ENCODE measurements at regions not wholly inside any gene's neighbourhood (a gene's known extent, or its start where the extent isn't known, plus 50 kb on each side); places are given as distances from the start of the nearest gene placed in this dataset.
A peak's percentile ranks its signal among the peaks of the same experiment; 100 is the strongest.

GRCh38 chr2:129758784-129759471 is 220.5 kb upstream of the RAB6C start:
- H3K4me3 ChIP-seq (ENCODE audit: low read length): peak overlapping the region; percentile 38; the same call in 1 of the 2 replicates
- peak overlapping the region; percentile 72; the same call in 1 of the 2 replicates for H3K27ac ChIP-seq (ENCODE audit: low read depth, low read length)
- H3K27me3 ChIP-seq (ENCODE audit: insufficient read depth, low read length): no peaks in the 10 kb centered on the region
- H3K9me3 ChIP-seq (ENCODE audit: insufficient read depth, low read depth, low read length): no peaks in the 10 kb centered on the region
- H3K9ac ChIP-seq (ENCODE audit: low read depth, low read length): no peak overlapping the region
- no peaks in the 10 kb centered on the region for H3K36me3 ChIP-seq (ENCODE audit: insufficient read depth, low read length)
- 73% methylated on average over 14 of the region's 14 CpGs for WGBS
- peaks cover 23% of the 10 kb centered on the region for H3K4me1 ChIP-seq (ENCODE audit: insufficient read depth, low read length)

GRCh38 chr2:129759472-129760010 is 219.9 kb upstream of the RAB6C start:
- Histone ChIP-seq H3K27me3 (ENCODE audit: insufficient read depth, low read length) (no peaks in the 10 kb centered on the region), H3K9ac (ENCODE audit: low read depth, low read length) (no peak overlapping the region), H3K4me1 (ENCODE audit: insufficient read depth, low read length) (peaks cover 23% of the 10 kb centered on the region), H3K4me3 (ENCODE audit: low read length) (no peak overlapping the region), H3K27ac (ENCODE audit: low read depth, low read length) (no peak overlapping the region), H3K36me3 (ENCODE audit: insufficient read depth, low read length) (no peaks in the 10 kb centered on the region), H3K9me3 (ENCODE audit: insufficient read depth, low read depth, low read length) (no peaks in the 10 kb centered on the region)
- 91% methylated on average over 2 of the region's 2 CpGs for WGBS

GRCh38 chr2:129760669-129761068 is 218.8 kb upstream of the RAB6C start:
- Histone ChIP-seq H3K9ac (ENCODE audit: low read depth, low read length) (no peak overlapping the region), H3K9me3 (ENCODE audit: insufficient read depth, low read depth, low read length) (no peaks in the 10 kb centered on the region), H3K36me3 (ENCODE audit: insufficient read depth, low read length) (no peaks in the 10 kb centered on the region), H3K4me3 (ENCODE audit: low read length) (no peak overlapping the region), H3K27me3 (ENCODE audit: insufficient read depth, low read length) (no peaks in the 10 kb centered on the region), H3K27ac (ENCODE audit: low read depth, low read length) (no peak overlapping the region), H3K4me1 (ENCODE audit: insufficient read depth, low read length) (peaks cover 23% of the 10 kb centered on the region)
- 95% methylated on average over 7 of the region's 7 CpGs for WGBS

GRCh38 chr2:129761569-129762021 is 217.9 kb upstream of the RAB6C start:
- H3K36me3 ChIP-seq (ENCODE audit: insufficient read depth, low read length): no peaks in the 10 kb centered on the region
- no peak overlapping the region for H3K27ac ChIP-seq (ENCODE audit: low read depth, low read length)
- no peak overlapping the region for H3K9ac ChIP-seq (ENCODE audit: low read depth, low read length)
- no peaks in the 10 kb centered on the region for H3K27me3 ChIP-seq (ENCODE audit: insufficient read depth, low read length)
- WGBS: 96% methylated on average over 10 of the region's 10 CpGs
- no peaks in the 10 kb centered on the region for H3K9me3 ChIP-seq (ENCODE audit: insufficient read depth, low read depth, low read length)
- H3K4me1 ChIP-seq (ENCODE audit: insufficient read depth, low read length): peaks cover 23% of the 10 kb centered on the region
- H3K4me3 ChIP-seq (ENCODE audit: low read length): no peak overlapping the region

- H3K4me3 ChIP-seq (ENCODE audit: low read length): no peak overlapping the region
- H3K27ac ChIP-seq (ENCODE audit: low read depth, low read length): no peak overlapping the region
- no peak overlapping the region for H3K9ac ChIP-seq (ENCODE audit: low read depth, low read length)
- H3K9me3 ChIP-seq (ENCODE audit: insufficient read depth, low read depth, low read length): no peaks in the 10 kb centered on the region
- no peaks in the 10 kb centered on the region for H3K36me3 ChIP-seq (ENCODE audit: insufficient read depth, low read length)
- 91% methylated on average over 8 of the region's 8 CpGs for WGBS
- H3K4me1 ChIP-seq (ENCODE audit: insufficient read depth, low read length): peaks cover 14% of the 10 kb centered on the region
- no peaks in the 10 kb centered on the region for H3K27me3 ChIP-seq (ENCODE audit: insufficient read depth, low read length)
Measured at GRCh38 chr2:129762386-129763189, 216.9 kb upstream of the RAB6C start.

- H3K4me1 ChIP-seq (ENCODE audit: insufficient read depth, low read length): peaks cover 8% of the 10 kb centered on the region
Measured at GRCh38 chr2:129763190-129763846, 216.1 kb upstream of the RAB6C start.

GRCh38 chr2:129763966-129764365 is 215.5 kb upstream of the RAB6C start:
- H3K4me3 ChIP-seq (ENCODE audit: low read length): no peak overlapping the region
- H3K27ac ChIP-seq (ENCODE audit: low read depth, low read length): no peak overlapping the region
- H3K27me3 ChIP-seq (ENCODE audit: insufficient read depth, low read length): no peaks in the 10 kb centered on the region
- no peak overlapping the region for H3K9ac ChIP-seq (ENCODE audit: low read depth, low read length)
- WGBS: 91% methylated on average over 5 of the region's 5 CpGs
- H3K9me3 ChIP-seq (ENCODE audit: insufficient read depth, low read depth, low read length): no peaks in the 10 kb centered on the region
- 0 out of 2 replicates have a peak, but pooled peaks cover 1% of the 10 kb centered on the region for H3K4me1 ChIP-seq (ENCODE audit: insufficient read depth, low read length)
- no peaks in the 10 kb centered on the region for H3K36me3 ChIP-seq (ENCODE audit: insufficient read depth, low read length)

More at GRCh38 chr2:129763190-129763846, 216.1 kb upstream of the RAB6C start:
- Histone ChIP-seq H3K27ac (ENCODE audit: low read depth, low read length) (no peak overlapping the region), H3K27me3 (ENCODE audit: insufficient read depth, low read length) (no peaks in the 10 kb centered on the region), H3K4me3 (ENCODE audit: low read length) (no peak overlapping the region), H3K9ac (ENCODE audit: low read depth, low read length) (no peak overlapping the region), H3K36me3 (ENCODE audit: insufficient read depth, low read length) (no peaks in the 10 kb centered on the region), H3K9me3 (ENCODE audit: insufficient read depth, low read depth, low read length) (no peaks in the 10 kb centered on the region)
- WGBS: 92% methylated on average over 10 of the region's 10 CpGs

GRCh38 chr2:129764376-129765325 is 214.8 kb upstream of the RAB6C start:
- Histone ChIP-seq H3K27ac (ENCODE audit: low read depth, low read length) (no peak overlapping the region), H3K36me3 (ENCODE audit: insufficient read depth, low read length) (no peaks in the 10 kb centered on the region), H3K4me3 (ENCODE audit: low read length) (no peak overlapping the region), H3K4me1 (ENCODE audit: insufficient read depth, low read length) (no peaks in the 10 kb centered on the region), H3K9me3 (ENCODE audit: insufficient read depth, low read depth, low read length) (no peaks in the 10 kb centered on the region), H3K27me3 (ENCODE audit: insufficient read depth, low read length) (no peaks in the 10 kb centered on the region), H3K9ac (ENCODE audit: low read depth, low read length) (no peak overlapping the region)
- 92% methylated on average over 16 of the region's 16 CpGs for WGBS

- H3K27ac ChIP-seq (ENCODE audit: low read depth, low read length): no peak overlapping the region
- H3K36me3 ChIP-seq (ENCODE audit: insufficient read depth, low read length): no peaks in the 10 kb centered on the region
- 93% methylated on average over 4 of the region's 4 CpGs for WGBS
- no peak overlapping the region for H3K9ac ChIP-seq (ENCODE audit: low read depth, low read length)
- H3K4me1 ChIP-seq (ENCODE audit: insufficient read depth, low read length): no peaks in the 10 kb centered on the region
- H3K9me3 ChIP-seq (ENCODE audit: insufficient read depth, low read depth, low read length): no peaks in the 10 kb centered on the region
- no peaks in the 10 kb centered on the region for H3K27me3 ChIP-seq (ENCODE audit: insufficient read depth, low read length)
- no peak overlapping the region for H3K4me3 ChIP-seq (ENCODE audit: low read length)
Measured at GRCh38 chr2:129765326-129765677, 214.2 kb upstream of the RAB6C start.

- H3K4me1 ChIP-seq (ENCODE audit: insufficient read depth, low read length): no peaks in the 10 kb centered on the region
- H3K36me3 ChIP-seq (ENCODE audit: insufficient read depth, low read length): no peaks in the 10 kb centered on the region
- H3K9ac ChIP-seq (ENCODE audit: low read depth, low read length): no peak overlapping the region
- 85% methylated on average over 16 of the region's 16 CpGs for WGBS
- H3K27me3 ChIP-seq (ENCODE audit: insufficient read depth, low read length): no peaks in the 10 kb centered on the region
- H3K9me3 ChIP-seq (ENCODE audit: insufficient read depth, low read depth, low read length): no peaks in the 10 kb centered on the region
- H3K27ac ChIP-seq (ENCODE audit: low read depth, low read length): no peak overlapping the region
- H3K4me3 ChIP-seq (ENCODE audit: low read length): no peak overlapping the region
Measured at GRCh38 chr2:129765678-129766351, 213.7 kb upstream of the RAB6C start.
